Tibial nerve (tissue), 4 donors: ENCODE measurements at regions not wholly inside any gene's neighbourhood (a gene's known extent, or its start where the extent isn't known, plus 50 kb on each side); places are given as distances from the start of the nearest gene placed in this dataset.

Experiments
- EP300 ChIP-seq, 2 donors: sonication (generic); formaldehyde crosslinking; IDR thresholded peaks; one replicate each; pipeline ENCODE4 v1.6.1; 2017; ENCODE audit warnings: antibody characterized with exemption in 2 of 2, mild to moderate bottlenecking in 1 of 2
- POLR2A ChIP-seq, 2 donors: fragments of 450-650 bp; IDR thresholded peaks; one replicate each; pipeline ENCODE4 v1.6.1; 2017; ENCODE audit warnings: antibody characterized with exemption in 2 of 2, mild to moderate bottlenecking in 2 of 2, moderate library complexity in 2 of 2
- TF ChIP-seq, protein P1 (sequence below), 5 experiments: fragments of 200-600 bp in 3 of 5; fragments of 450-650 bp in 2 of 5; sonication (generic) in 3 of 5; IDR thresholded peaks; one replicate each; pipeline ENCODE4 v1.5.1; 2016 to 2019; ENCODE audit warnings: antibody characterized with exemption in 5 of 5, mild to moderate bottlenecking in 3 of 5, moderate library complexity in 2 of 5

DNA sequence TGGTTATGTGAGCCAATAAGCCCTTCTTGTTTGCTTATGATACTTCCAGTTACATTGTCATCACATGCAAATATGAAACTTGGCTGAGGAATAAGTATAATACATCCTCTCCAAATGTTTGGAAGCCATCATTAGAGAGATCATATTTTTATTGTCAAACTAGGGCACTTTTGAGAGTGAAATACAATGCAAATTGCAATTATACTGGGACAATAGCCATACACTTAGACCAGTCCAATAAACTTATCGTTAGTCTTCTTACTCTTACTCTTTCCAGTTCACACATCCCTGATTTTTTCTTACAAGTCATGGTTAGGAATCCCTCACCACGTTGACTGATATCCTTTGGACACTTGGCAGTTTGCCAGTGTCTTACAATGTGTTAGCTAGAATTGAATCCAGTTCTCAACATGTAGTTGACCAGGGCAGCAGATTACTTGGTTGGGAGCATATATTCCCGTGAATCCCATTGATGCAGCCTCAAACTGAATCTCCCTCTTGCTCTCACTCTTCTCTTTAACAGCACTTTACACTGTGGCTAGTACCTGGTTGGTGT is 519.7 kb upstream of the ID4 start:
- TF ChIP-seq, protein P1, sequence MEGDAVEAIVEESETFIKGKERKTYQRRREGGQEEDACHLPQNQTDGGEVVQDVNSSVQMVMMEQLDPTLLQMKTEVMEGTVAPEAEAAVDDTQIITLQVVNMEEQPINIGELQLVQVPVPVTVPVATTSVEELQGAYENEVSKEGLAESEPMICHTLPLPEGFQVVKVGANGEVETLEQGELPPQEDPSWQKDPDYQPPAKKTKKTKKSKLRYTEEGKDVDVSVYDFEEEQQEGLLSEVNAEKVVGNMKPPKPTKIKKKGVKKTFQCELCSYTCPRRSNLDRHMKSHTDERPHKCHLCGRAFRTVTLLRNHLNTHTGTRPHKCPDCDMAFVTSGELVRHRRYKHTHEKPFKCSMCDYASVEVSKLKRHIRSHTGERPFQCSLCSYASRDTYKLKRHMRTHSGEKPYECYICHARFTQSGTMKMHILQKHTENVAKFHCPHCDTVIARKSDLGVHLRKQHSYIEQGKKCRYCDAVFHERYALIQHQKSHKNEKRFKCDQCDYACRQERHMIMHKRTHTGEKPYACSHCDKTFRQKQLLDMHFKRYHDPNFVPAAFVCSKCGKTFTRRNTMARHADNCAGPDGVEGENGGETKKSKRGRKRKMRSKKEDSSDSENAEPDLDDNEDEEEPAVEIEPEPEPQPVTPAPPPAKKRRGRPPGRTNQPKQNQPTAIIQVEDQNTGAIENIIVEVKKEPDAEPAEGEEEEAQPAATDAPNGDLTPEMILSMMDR (IDR thresholded peaks at IDR 0.05): no peak
- TF ChIP-seq POLR2A (IDR thresholded peaks at IDR 0.05): no peak
- no peak for TF ChIP-seq EP300 (IDR thresholded peaks at IDR 0.05)
